AG04449 (cell line): ENCODE measurements at regions not wholly inside any gene's neighbourhood (a gene's known extent, or its start where the extent isn't known, plus 50 kb on each side); places are given as distances from the start of the nearest gene placed in this dataset.

Experiments used
- CTCF ChIA-PET: fragments of 350-600 bp; formaldehyde crosslinking; extraction: SDS; loops from one replicate; lab custom pipeline; 2021; ENCODE audit warnings: antibody characterized with exemption; lab: Yijun Ruan, JAX
- POLR2A ChIA-PET: fragments of 400-600, 350-600 bp; formaldehyde crosslinking; extraction: SDS; loops from one replicate; lab custom pipeline; 2020; ENCODE audit warnings: antibody characterized with exemption, inconsistent platforms; lab: Yijun Ruan, JAX
- DNase-seq: peaks from one replicate; pipeline ENCODE4 v3.0.0-alpha.2; 2010; ENCODE audit warnings: low read depth, low spot score
- H3K4me3 ChIP-seq: 2 replicates; pipeline ENCODE4 v1.5.1; 2011; ENCODE audit warnings: low read depth, mild to moderate bottlenecking, control low read depth, low read length
- TF ChIP-seq, protein P1 (sequence below): IDR thresholded peaks from one replicate; pipeline ENCODE4 v1.5.1; 2011; ENCODE audit warnings: mild to moderate bottlenecking, moderate library complexity, low read length, control low read depth, inconsistent platforms; ENCODE audit not compliant: insufficient read depth; ENCODE audit errors: missing control alignments

DNA sequence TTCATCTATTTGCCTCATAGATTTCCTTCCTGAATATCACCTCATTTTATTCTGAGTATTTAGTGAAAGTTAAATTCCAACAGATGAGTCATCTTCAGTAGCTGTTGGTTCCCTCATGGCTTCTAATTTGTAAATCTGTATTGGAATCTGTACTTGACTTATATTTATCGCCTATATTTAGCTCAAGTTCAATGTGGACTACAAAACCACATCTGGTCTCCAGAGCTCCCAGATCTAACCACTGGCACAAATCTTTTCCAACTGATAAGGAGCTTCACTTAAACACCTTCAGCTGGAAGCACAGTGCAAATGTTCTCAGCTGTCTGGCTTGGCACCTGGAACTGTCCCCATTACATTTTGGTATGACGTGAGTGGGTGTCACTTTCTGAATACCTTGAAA, 82.8 kb upstream of the DSEL start:
- TF ChIP-seq, protein P1, sequence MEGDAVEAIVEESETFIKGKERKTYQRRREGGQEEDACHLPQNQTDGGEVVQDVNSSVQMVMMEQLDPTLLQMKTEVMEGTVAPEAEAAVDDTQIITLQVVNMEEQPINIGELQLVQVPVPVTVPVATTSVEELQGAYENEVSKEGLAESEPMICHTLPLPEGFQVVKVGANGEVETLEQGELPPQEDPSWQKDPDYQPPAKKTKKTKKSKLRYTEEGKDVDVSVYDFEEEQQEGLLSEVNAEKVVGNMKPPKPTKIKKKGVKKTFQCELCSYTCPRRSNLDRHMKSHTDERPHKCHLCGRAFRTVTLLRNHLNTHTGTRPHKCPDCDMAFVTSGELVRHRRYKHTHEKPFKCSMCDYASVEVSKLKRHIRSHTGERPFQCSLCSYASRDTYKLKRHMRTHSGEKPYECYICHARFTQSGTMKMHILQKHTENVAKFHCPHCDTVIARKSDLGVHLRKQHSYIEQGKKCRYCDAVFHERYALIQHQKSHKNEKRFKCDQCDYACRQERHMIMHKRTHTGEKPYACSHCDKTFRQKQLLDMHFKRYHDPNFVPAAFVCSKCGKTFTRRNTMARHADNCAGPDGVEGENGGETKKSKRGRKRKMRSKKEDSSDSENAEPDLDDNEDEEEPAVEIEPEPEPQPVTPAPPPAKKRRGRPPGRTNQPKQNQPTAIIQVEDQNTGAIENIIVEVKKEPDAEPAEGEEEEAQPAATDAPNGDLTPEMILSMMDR: no peak
- no peak overlapping the region for H3K4me3 ChIP-seq
- DNase-seq: no peak
- POLR2A ChIA-PET: interaction anchor here (0.6 to 1.5 kb wide), 4 partner anchors 8 to 333 kb away, joined by 3 to 4 read pairs (median 3); no protein-coding TSS in a partner anchor
- CTCF ChIA-PET: interaction anchor here (0.9 to 2.1 kb wide), 3 partner anchors 9 to 11 kb away, joined by 4 to 7 read pairs (median 4); no protein-coding TSS in a partner anchor

DNA sequence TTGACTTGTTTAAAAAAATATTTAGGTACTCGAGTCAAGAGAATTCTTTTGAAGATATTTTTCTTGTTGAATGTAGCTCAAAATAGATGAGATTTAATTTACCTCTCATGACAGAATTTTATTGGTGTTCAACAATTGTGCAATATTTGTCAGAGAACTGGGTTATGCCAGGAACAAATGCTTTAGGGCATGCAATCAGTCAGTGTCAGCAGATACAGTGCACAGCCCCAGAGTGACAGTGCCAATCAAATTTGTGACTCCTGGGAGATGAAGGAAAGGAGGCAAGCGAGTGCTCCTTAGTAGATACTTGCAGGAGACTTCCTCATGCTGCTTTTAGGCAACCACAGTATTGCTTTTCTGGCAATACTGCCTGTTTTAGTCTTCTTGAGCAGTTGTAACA, 81.2 kb upstream of the DSEL start:
- H3K4me3 ChIP-seq: no peak overlapping the region
- DNase-seq: no peak
- TF ChIP-seq, protein P1: no peak
- ChIA-PET POLR2A (no interaction called here), CTCF (no interaction called here)

DNA sequence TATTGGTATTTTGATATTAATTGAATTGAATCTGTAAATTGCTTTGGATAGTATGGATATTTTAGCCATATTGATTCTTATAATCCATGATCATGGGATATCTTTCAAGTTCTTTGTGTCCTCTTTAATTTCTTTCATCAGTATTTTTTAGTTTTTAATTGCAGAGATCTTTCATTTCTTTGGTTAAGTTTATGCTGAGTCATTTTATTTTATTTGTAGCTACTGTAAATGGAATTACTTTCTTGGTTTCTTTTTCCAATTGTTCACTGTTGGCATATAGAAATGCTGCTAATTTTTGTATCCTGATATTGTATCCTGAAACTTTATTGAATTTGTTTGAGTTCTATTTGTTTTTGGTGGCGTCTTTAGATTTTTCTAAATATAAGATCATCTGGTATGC, 79.5 kb upstream of the DSEL start:
- no peak for DNase-seq
- no peak overlapping the region for H3K4me3 ChIP-seq
- TF ChIP-seq, protein P1: no peak
- CTCF ChIA-PET: no interaction called here
- POLR2A ChIA-PET: no interaction called here

DNA sequence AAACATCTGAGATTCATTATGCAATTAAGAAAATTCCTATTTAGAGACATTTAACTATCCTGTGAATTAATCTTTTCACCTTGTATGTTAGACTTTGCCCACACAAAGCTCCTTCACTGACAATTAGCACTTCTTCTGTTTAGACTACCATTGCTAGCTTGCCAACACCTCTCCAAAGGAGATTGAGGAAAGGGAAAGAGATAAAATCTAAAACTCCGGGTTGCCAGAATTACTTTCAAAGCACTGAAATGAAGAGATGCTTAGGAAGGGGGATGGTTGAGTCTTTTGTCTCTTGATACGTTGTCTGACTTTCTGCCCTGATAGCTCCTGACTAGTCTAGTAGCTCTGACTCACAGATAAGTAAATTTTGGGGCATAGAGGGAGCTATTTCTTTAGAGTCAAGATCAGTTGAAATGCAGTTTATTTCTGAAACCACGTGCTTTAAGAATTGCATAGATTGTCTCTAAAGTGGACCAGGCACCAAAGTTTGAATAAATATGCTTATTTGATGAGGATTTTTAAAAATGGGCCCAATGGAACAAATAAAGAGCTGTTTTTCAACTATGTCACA, 74.1 kb upstream of the DSEL start:
- POLR2A ChIA-PET: interaction anchor here (0.6 to 1.2 kb wide), 2 partner anchors 8 to 73 kb away, joined by 4 read pairs; no protein-coding TSS in a partner anchor
- DNase-seq: no peak
- TF ChIP-seq, protein P1: no peak
- H3K4me3 ChIP-seq: no peak overlapping the region
- CTCF ChIA-PET: interaction anchor here (0.8 to 2.2 kb wide), 7 partner anchors 10 to 1033 kb away, joined by 3 to 7 read pairs (median 4); no protein-coding TSS in a partner anchor

DNA sequence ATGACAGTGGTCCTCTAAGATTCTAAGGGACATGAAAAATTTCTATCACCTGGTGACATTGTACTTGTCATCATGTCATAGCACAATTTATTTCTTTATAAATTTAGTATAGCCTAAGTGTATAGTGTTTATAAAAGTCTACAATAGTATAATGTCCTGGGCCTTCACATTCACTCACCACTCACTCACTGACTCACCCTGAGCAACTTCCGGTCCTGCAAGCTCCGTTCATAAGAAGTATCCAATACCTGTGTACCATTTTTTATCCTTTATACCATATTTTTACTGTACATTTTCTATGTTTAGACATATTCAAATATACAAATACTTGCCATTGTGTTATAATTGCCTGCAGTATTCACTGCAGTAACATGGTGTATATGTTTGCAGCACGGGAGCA, 72.8 kb upstream of the DSEL start:
- ChIA-PET CTCF (interaction anchor here (1.0 kb wide), 1 partner anchor 12 kb away, joined by 3 read pairs; no protein-coding TSS in a partner anchor), POLR2A (no interaction called here)
- TF ChIP-seq, protein P1: no peak
- no peak overlapping the region for H3K4me3 ChIP-seq
- DNase-seq: no peak

DNA sequence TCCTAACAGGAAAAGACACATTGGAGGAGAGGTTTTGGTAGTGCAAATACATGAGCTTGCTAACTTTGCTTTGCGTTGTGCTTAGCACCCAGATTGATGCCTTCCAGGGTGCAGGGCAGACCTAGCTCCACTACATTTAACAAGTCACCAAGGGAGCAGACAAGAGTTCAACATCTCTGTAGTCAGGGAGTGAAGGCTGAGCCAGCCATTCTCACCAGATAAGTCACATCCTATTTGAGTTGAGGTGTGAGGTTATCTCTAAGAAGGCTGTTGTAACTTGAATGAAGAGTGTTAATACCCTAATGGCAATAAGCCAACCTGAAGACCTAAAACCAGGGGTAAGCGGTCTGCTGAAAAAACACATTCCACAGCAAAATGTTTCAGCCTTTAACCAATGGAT, 69.6 kb upstream of the DSEL start:
- TF ChIP-seq, protein P1: no peak
- ChIA-PET CTCF (no interaction called here), POLR2A (no interaction called here)
- H3K4me3 ChIP-seq: no peak overlapping the region
- no peak for DNase-seq
